Body of pancreas (tissue), 4 donors: ENCODE measurements at regions not wholly inside any gene's neighbourhood (a gene's known extent, or its start where the extent isn't known, plus 50 kb on each side); places are given as distances from the start of the nearest gene placed in this dataset.
"Not testable (repeated sequence)": the region's sequence is repeated elsewhere in the genome, so short reads cannot be mapped to it uniquely, and the experiment has no call there.

Experiments
- ATAC-seq: fragments of 150-250 bp; one replicate; pipeline ENCODE4 v1.9.1; 2016
- DNase-seq, 4 donors: peaks; one replicate each; pipeline ENCODE4 v3.0.0-alpha.2; 2019
- H3K27ac ChIP-seq, 4 donors: fragments of 200-600 bp; sonication (generic); 1 replicate in 3 of 4; 2 replicates in 1 of 4; pipeline versions ENCODE4 v1.5.1 to v1.6.1; 2016 to 2019; ENCODE audit warnings: mild to moderate bottlenecking in 1 of 4, mixed read lengths in 1 of 4, moderate library complexity in 1 of 4
- H3K27me3 ChIP-seq, 2 donors: fragments of 200-600 bp; sonication (generic); one replicate each; pipeline ENCODE4 v1.6.0; 2016; ENCODE audit warnings: mild to moderate bottlenecking in 1 of 2
- H3K36me3 ChIP-seq, 2 donors: fragments of 200-600 bp; sonication (generic); replicated peaks in 1 of 2; 2 replicates each; pipeline ENCODE4 v1.5.1; 2016; ENCODE audit warnings: low read depth in 2 of 2; ENCODE audit not compliant: insufficient read depth in 1 of 2
- H3K4me1 ChIP-seq: fragments of 200-600 bp; sonication (generic); one replicate; pipeline ENCODE4 v1.6.0; 2016
- H3K4me3 ChIP-seq, 2 donors: fragments of 200-600 bp; sonication (generic); 1 replicate in 1 of 2; 2 replicates in 1 of 2; pipeline ENCODE4 v1.5.1; 2016 to 2019
- H3K9me3 ChIP-seq, 3 donors: fragments of 200-600 bp; sonication (generic); 1 replicate in 2 of 3; 2 replicates in 1 of 3; pipeline ENCODE4 v1.5.1; 2016
- POLR2A ChIP-seq, 3 donors: fragments of 450-650 bp; IDR thresholded peaks; one replicate each; pipeline ENCODE4 v1.6.1; 2016; ENCODE audit warnings: antibody characterized with exemption in 3 of 3, mild to moderate bottlenecking in 2 of 3
- WGBS, 2 donors: methylation state at CpG; one replicate each; pipeline ENCODE4 v1.1.5; 2017; 5-methylcytosine and 5-hydroxymethylcytosine counted together
- intact Hi-C: fragments of 100-400 bp; cut with DNase I; formaldehyde crosslinking; loops from one replicate; pipeline ENCODE4 v1.15.1; 2023
- TF ChIP-seq, protein P1 (sequence below), 7 experiments: fragments of 450-650 bp in 4 of 7; fragments of 200-600 bp in 3 of 7; sonication (generic) in 3 of 7; IDR thresholded peaks; one replicate each; pipeline ENCODE4 v1.5.1; 2016 to 2019; ENCODE audit warnings: antibody characterized with exemption in 7 of 7

DNA sequence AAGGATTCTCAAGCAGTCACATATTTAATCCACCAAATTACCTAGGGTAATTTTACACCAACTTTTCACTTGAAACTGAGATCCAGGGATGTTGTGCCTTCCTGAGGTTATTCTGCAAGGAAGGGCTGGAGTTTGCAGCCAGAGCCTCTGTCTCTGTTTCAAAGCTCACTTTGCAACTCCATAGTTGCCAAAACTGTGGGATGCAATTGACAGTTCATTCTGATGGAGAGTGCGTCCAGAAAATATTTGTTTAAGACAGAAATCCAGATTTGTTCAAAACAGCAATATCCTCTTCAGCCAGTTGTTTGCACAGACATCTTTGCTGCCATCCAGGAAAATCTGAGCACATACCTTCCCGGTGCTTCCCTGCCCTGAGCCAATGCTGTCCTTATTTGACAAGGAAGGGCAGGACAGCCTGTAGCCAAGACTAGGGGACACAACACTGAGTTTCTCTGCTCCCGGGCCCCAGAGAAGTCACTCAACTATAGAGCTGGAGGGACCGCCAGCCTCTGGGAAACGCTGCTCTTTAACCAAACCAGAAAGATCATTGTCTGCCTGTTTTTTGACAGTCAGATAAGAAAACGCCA is 297.4 kb downstream of the HIVEP2 start:
- H3K9me3 ChIP-seq: no peaks in the 10 kb centered on the region
- ATAC-seq: no peak
- TF ChIP-seq, protein P1, sequence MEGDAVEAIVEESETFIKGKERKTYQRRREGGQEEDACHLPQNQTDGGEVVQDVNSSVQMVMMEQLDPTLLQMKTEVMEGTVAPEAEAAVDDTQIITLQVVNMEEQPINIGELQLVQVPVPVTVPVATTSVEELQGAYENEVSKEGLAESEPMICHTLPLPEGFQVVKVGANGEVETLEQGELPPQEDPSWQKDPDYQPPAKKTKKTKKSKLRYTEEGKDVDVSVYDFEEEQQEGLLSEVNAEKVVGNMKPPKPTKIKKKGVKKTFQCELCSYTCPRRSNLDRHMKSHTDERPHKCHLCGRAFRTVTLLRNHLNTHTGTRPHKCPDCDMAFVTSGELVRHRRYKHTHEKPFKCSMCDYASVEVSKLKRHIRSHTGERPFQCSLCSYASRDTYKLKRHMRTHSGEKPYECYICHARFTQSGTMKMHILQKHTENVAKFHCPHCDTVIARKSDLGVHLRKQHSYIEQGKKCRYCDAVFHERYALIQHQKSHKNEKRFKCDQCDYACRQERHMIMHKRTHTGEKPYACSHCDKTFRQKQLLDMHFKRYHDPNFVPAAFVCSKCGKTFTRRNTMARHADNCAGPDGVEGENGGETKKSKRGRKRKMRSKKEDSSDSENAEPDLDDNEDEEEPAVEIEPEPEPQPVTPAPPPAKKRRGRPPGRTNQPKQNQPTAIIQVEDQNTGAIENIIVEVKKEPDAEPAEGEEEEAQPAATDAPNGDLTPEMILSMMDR (IDR thresholded peaks at IDR 0.05): no peak
- TF ChIP-seq POLR2A (IDR thresholded peaks at IDR 0.05): no peak

DNA sequence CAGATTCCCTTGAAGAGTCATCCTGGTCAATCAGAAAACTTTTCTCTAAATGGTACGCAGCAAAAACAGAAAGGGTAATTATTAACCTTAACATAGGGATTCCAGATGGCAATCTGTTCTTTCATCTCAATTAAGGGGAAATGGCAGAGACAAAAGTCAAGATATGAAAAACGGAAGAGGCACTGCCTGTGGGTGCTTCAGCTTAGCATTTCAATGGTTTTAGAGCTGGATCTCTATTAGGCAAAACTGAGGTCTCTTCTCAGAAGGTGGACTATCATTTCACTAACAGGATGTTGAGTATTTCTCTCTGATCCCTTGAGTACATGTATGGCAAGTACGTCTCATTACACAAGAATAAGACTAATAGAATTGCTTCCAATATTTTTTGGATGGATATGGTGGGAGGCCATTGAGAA is 296.9 kb downstream of the HIVEP2 start:
- Histone ChIP-seq H3K36me3 (no peaks in the 10 kb centered on the region), H3K4me3 (no peak overlapping the region), H3K27ac (no peak overlapping the region), H3K27me3 (no peaks in the 10 kb centered on the region), H3K9me3 (no peaks in the 10 kb centered on the region), H3K4me1 (peaks cover 5% of the 10 kb centered on the region)
- DNase-seq (no peak), ATAC-seq (no peak)
- no peak for TF ChIP-seq POLR2A (IDR thresholded peaks at IDR 0.05)
- TF ChIP-seq, protein P1 (IDR thresholded peaks at IDR 0.05): no peak
- WGBS, 2 donors: 11 to 13% methylated on average over 3 of the region's 3 CpGs
- intact Hi-C loops: no loop called here

More for the DNA sequence above, 297.4 kb downstream of the HIVEP2 start:
- no peaks in the 10 kb centered on the region for H3K36me3 ChIP-seq
- H3K27me3 ChIP-seq: no peaks in the 10 kb centered on the region
- no peak for DNase-seq
- no peak overlapping the region for H3K27ac ChIP-seq
- WGBS, 2 donors: 14 to 20% methylated on average over 6 of the region's 6 CpGs
- peaks cover 5% of the 10 kb centered on the region for H3K4me1 ChIP-seq
- intact Hi-C loops: no loop called here
- H3K4me3 ChIP-seq: no peak overlapping the region

DNA sequence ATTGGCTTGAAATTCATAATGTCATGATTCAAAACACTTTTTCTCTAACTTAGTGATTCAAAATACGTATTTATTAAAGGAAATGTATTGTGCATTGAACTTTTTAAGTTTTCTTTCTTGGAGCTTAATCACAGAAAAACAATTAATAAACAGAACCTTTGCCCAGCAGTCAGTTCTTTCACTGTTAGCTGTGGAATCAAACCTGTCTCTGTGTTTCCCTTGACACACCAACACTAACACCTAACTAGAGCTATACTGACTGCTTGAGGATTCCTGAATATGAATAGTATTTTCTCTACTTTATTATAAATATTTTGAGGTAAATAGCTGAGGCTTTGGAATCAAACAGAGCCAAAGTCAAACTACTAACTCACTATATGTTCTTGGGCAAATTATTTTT is 296.4 kb downstream of the HIVEP2 start:
- H3K27me3 ChIP-seq: no peaks in the 10 kb centered on the region
- no peak overlapping the region for H3K27ac ChIP-seq
- no peak for ATAC-seq
- H3K4me1 ChIP-seq: peaks cover 5% of the 10 kb centered on the region
- TF ChIP-seq, protein P1 (IDR thresholded peaks at IDR 0.05): no peak
- no peak for TF ChIP-seq POLR2A (IDR thresholded peaks at IDR 0.05)
- intact Hi-C loops: no loop called here
- WGBS, 2 donors: 33 to 36% methylated on average over 1 of the region's 1 CpG
- H3K9me3 ChIP-seq: no peaks in the 10 kb centered on the region
- H3K36me3 ChIP-seq: no peaks in the 10 kb centered on the region
- no peak for DNase-seq
- no peak overlapping the region for H3K4me3 ChIP-seq

DNA sequence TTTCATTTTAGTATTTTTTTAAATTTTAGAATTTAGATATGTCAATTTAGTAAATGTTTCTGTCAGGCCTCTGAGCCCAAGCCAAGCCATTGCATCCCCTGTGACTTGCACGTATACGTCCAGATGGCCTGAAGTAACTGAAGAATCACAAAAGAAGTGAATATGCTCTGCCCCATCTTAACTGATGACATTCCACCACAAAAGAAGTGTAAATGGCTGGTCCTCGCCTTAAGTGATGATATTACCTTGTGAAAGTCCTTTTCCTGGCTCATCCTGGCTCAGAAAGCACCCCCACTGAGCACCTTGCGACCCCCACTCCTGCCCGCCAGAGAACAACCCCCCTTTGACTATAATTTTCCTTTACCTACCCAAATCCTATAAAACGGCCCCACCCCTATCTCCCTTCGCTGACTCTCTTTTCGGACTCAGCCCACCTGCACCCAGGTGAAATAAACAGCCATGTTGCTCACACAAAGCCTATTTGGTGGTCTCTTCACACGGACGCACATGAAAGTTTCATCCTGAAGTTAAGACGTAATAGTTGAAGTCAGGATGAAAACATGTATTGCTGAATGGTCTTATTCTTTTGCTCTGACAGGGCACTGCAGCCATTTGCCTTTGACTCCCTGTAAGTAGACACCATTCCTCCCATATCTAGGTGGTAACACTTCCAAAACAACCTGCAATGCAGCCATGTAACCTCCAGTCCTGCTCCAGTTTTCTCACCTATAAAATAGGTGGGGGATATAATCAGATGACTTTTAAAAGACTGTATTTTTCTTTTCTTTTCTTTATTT is 295.3 kb downstream of the HIVEP2 start:
- ATAC-seq, H3K4me1 ChIP-seq, H3K27ac ChIP-seq, H3K9me3 ChIP-seq, H3K4me3 ChIP-seq, H3K27me3 ChIP-seq, DNase-seq, intact Hi-C loops, H3K36me3 ChIP-seq: not testable (repeated sequence)
- 74 to 80% methylated on average over 11 of the region's 11 CpGs for WGBS, 2 donors

DNA sequence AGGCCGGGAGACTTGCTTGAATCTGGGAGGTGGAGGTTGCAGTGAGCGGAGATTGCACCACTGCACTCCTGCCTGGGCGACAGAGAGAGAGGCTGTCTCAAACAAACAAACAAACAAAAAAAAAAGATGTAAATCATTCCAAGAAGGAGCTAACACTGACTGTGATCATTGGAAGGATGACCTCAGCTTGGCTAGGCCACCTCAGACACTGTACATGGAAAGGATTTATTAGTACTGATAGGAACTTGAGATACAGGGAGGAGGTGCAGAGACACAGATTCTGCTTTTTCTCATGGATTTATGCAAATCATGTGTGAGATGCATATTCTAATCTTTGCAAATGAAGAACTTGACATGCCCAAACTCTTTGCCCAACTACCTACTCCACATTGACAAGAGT is 293.6 kb downstream of the HIVEP2 start:
- intact Hi-C loops: no loop called here
- DNase-seq: no peak
- H3K36me3 ChIP-seq: no peaks in the 10 kb centered on the region
- ATAC-seq: no peak
- peaks cover 5% of the 10 kb centered on the region for H3K4me1 ChIP-seq
- TF ChIP-seq, protein P1 (IDR thresholded peaks at IDR 0.05): no peak
- TF ChIP-seq POLR2A (IDR thresholded peaks at IDR 0.05): no peak
- WGBS, 2 donors: 84 to 85% methylated on average over 3 of the region's 3 CpGs
- H3K4me3 ChIP-seq: no peak overlapping the region
- no peaks in the 10 kb centered on the region for H3K9me3 ChIP-seq
- H3K27me3 ChIP-seq: no peaks in the 10 kb centered on the region
- no peak overlapping the region for H3K27ac ChIP-seq
